WTC11 (cell line): ENCODE measurements at regions not wholly inside any gene's neighbourhood (a gene's known extent, or its start where the extent isn't known, plus 50 kb on each side); places are given as distances from the start of the nearest gene placed in this dataset.

Experiments
- ATAC-seq: fragments of 200-7000 bp; cut with Tn5 transposase; 2 replicates; pipeline ENCODE4 v1.10.0; 2021; ENCODE audit warnings: mild to moderate bottlenecking, moderate library complexity
- CTCF ChIA-PET: fragments of 300-600 bp; sonication (Branson Sonifier 250); formaldehyde crosslinking; loops from one replicate; lab custom pipeline; 2021; ENCODE audit warnings: antibody characterized with exemption; lab: Charles Lee
- POLR2A ChIA-PET: fragments of 350-600 bp; sonication (Branson Sonifier 250); formaldehyde crosslinking; loops from one replicate; lab custom pipeline; 2021; ENCODE audit warnings: antibody characterized with exemption; lab: Charles Lee
- DNase-seq: peaks from one replicate; pipeline ENCODE4 v3.0.0; 2021; ENCODE audit warnings: low spot score
- H3K27ac Mint-ChIP-seq: 2 replicates; pipeline ENCODE4 v1.8.0; 2021; ENCODE audit warnings: mixed read lengths
- H3K27me3 Mint-ChIP-seq: 2 replicates; pipeline ENCODE4 v1.8.0; 2021; ENCODE audit warnings: low read depth, mild to moderate bottlenecking, moderate library complexity, mixed read lengths
- H3K36me3 Mint-ChIP-seq: 2 replicates; pipeline ENCODE4 v1.8.0; 2021; ENCODE audit warnings: mixed read lengths
- H3K4me1 Mint-ChIP-seq: 2 replicates; pipeline ENCODE4 v1.8.0; 2022; ENCODE audit warnings: mixed read lengths
- H3K4me3 Mint-ChIP-seq: 2 replicates; pipeline ENCODE4 v1.8.0; 2021; ENCODE audit warnings: mild to moderate bottlenecking, moderate library complexity, mixed read lengths
- H3K9me3 Mint-ChIP-seq: 2 replicates; pipeline ENCODE4 v1.8.0; 2021; ENCODE audit warnings: mixed read lengths
- AR ChIP-seq: fragments of 250-450 bp; sonication (Bioruptor Pico); IDR thresholded peaks from 2 replicates; pipeline ENCODE4 v1.9.0; 2021; ENCODE audit warnings: mild to moderate bottlenecking
- CDX4 ChIP-seq: fragments of 250-450 bp; sonication (Bioruptor Pico); IDR thresholded peaks from 2 replicates; pipeline ENCODE4 v1.9.0; 2021; ENCODE audit warnings: moderate library complexity, mild to moderate bottlenecking, inconsistent platforms, borderline replicate concordance
- CTCF ChIP-seq: fragments of 200-600 bp; IDR thresholded peaks from 2 replicates; pipeline ENCODE4 v1.8.0; 2022; ENCODE audit warnings: antibody characterized with exemption
- ELF4 ChIP-seq: sonication (generic); formaldehyde crosslinking; IDR thresholded peaks from 2 replicates; pipeline ENCODE4 v1.8.1; 2022; ENCODE audit warnings: low read depth, mild to moderate bottlenecking, moderate library complexity, missing genetic modification reagents
- FOXJ3 ChIP-seq: sonication (generic); formaldehyde crosslinking; IDR thresholded peaks from 2 replicates; pipeline ENCODE4 v1.9.0; 2021; ENCODE audit warnings: missing genetic modification reagents, mild to moderate bottlenecking, borderline replicate concordance
- FOXP1 ChIP-seq: sonication (generic); formaldehyde crosslinking; IDR thresholded peaks from 2 replicates; pipeline ENCODE4 v1.8.0; 2022; ENCODE audit warnings: missing genetic modification reagents, mild to moderate bottlenecking, moderate library complexity, borderline replicate concordance
- JAZF1 ChIP-seq: fragments of 250-450 bp; sonication (Bioruptor Pico); IDR thresholded peaks from 2 replicates; pipeline ENCODE4 v1.9.0; 2021; ENCODE audit warnings: moderate library complexity, mild to moderate bottlenecking, inconsistent platforms
- JUN ChIP-seq: sonication (generic); formaldehyde crosslinking; IDR thresholded peaks from 2 replicates; pipeline ENCODE4 v1.8.0; 2023; ENCODE audit warnings: mild to moderate bottlenecking, missing genetic modification reagents
- NFYB ChIP-seq: sonication (generic); formaldehyde crosslinking; conservative IDR thresholded peaks from 2 replicates; pipeline ENCODE4 v1.8.0; 2022; ENCODE audit warnings: low read depth, missing genetic modification reagents
- NR1H2 ChIP-seq: sonication (generic); formaldehyde crosslinking; IDR thresholded peaks from 2 replicates; pipeline ENCODE4 v1.9.0; 2021; ENCODE audit warnings: mild to moderate bottlenecking, moderate library complexity, missing genetic modification reagents
- NR2C2 ChIP-seq: sonication (generic); formaldehyde crosslinking; IDR thresholded peaks from 2 replicates; pipeline ENCODE4 v1.8.0; 2022; ENCODE audit warnings: mild to moderate bottlenecking, missing genetic modification reagents
- PRRX2 ChIP-seq: fragments of 250-450 bp; sonication (Bioruptor Pico); IDR thresholded peaks from 2 replicates; pipeline ENCODE4 v1.8.0; 2021; ENCODE audit warnings: mild to moderate bottlenecking
- RELA ChIP-seq: sonication (generic); formaldehyde crosslinking; IDR thresholded peaks from 2 replicates; pipeline ENCODE4 v1.8.1; 2022; ENCODE audit warnings: missing genetic modification reagents, mild to moderate bottlenecking, borderline replicate concordance
- SOX15 ChIP-seq: fragments of 250-450 bp; sonication (Bioruptor Pico); IDR thresholded peaks from 2 replicates; pipeline ENCODE4 v1.9.0; 2021; ENCODE audit warnings: mild to moderate bottlenecking
- TEAD1 ChIP-seq: sonication (generic); formaldehyde crosslinking; IDR thresholded peaks from 2 replicates; pipeline ENCODE4 v1.8.0; 2022; ENCODE audit warnings: mild to moderate bottlenecking, missing genetic modification reagents
- TEAD4 ChIP-seq: sonication (generic); formaldehyde crosslinking; IDR thresholded peaks from 2 replicates; pipeline ENCODE4 v1.8.0; 2022; ENCODE audit warnings: mild to moderate bottlenecking, missing genetic modification reagents
- TP53 ChIP-seq: sonication (generic); formaldehyde crosslinking; IDR thresholded peaks from 2 replicates; pipeline ENCODE4 v1.8.1; 2023; ENCODE audit warnings: mild to moderate bottlenecking, missing genetic modification reagents
- ZBTB21 ChIP-seq: sonication (generic); formaldehyde crosslinking; IDR thresholded peaks from 2 replicates; pipeline ENCODE4 v1.8.1; 2023; ENCODE audit warnings: mild to moderate bottlenecking, missing genetic modification reagents, borderline replicate concordance
- ZMAT4 ChIP-seq: fragments of 250-450 bp; sonication (Bioruptor Pico); IDR thresholded peaks from 2 replicates; pipeline ENCODE4 v1.9.0; 2021; ENCODE audit warnings: mild to moderate bottlenecking
- ZNF138 ChIP-seq: sonication (generic); formaldehyde crosslinking; conservative IDR thresholded peaks from 2 replicates; pipeline ENCODE4 v1.8.1; 2022; ENCODE audit warnings: mild to moderate bottlenecking, moderate library complexity, missing genetic modification reagents
- ZNF416 ChIP-seq: fragments of 250-450 bp; sonication (Bioruptor Pico); IDR thresholded peaks from 2 replicates; pipeline ENCODE4 v1.9.0; 2021; ENCODE audit warnings: mild to moderate bottlenecking, inconsistent platforms
- ZNF425 ChIP-seq: fragments of 250-450 bp; sonication (Bioruptor Pico); conservative IDR thresholded peaks from 2 replicates; pipeline ENCODE4 v1.9.0; 2021; ENCODE audit warnings: mild to moderate bottlenecking
- ZNF512 ChIP-seq: sonication (generic); formaldehyde crosslinking; IDR thresholded peaks from 2 replicates; pipeline ENCODE4 v1.8.1; 2022; ENCODE audit warnings: missing genetic modification reagents, borderline replicate concordance

GRCh38 chr6:10084111-10084986 lies 330.5 kb downstream of the TFAP2A start:
- CTCF ChIA-PET, result interaction anchor here (0.5 to 1.0 kb wide), 4 partner anchors 51 to 345 kb away, joined by 3 to 4 read pairs (median 3); partner anchors contain the start of gene TFAP2A
- Mint-ChIP-seq H3K27me3 (no peaks in the 10 kb centered on the region), H3K27ac (no peak overlapping the region), H3K4me3 (no peak overlapping the region), H3K4me1 (0 out of 2 replicates have a peak, but pooled peaks cover 4% of the 10 kb centered on the region)
- ATAC-seq, result peak; percentile 44
- TF ChIP-seq ZBTB21 (CRISPR knock-in tag) (no peak), FOXP1 (CRISPR knock-in tag) (no peak), ZNF425 (CRISPR knock-in tag) (no peak), NR2C2 (CRISPR knock-in tag) (no peak), ZNF512 (no peak), SOX15 (CRISPR knock-in tag) (no peak), NFYB (CRISPR knock-in tag) (no peak), JUN (CRISPR knock-in tag) (no peak), NR1H2 (CRISPR knock-in tag) (no peak), FOXJ3 (CRISPR knock-in tag) (no peak), RELA (CRISPR knock-in tag) (no peak), ELF4 (no peak), JAZF1 (CRISPR knock-in tag) (no peak)
- TF ChIP-seq, all 79 proteins: peak for 0
- H3K9me3 Mint-ChIP-seq, result no peaks in the 10 kb centered on the region
- no peaks in the 10 kb centered on the region for H3K36me3 Mint-ChIP-seq
- DNase-seq, result peak; percentile 13
- POLR2A ChIA-PET, result interaction anchor here (0.6 kb wide), 1 partner anchor 603 kb away, joined by 4 read pairs; no protein-coding TSS in a partner anchor

- no peaks in the 10 kb centered on the region for H3K36me3 Mint-ChIP-seq
- H3K27ac Mint-ChIP-seq, result no peak overlapping the region
- no peak overlapping the region for H3K4me3 Mint-ChIP-seq
- ATAC-seq (no peak), DNase-seq (no peak)
- CTCF ChIA-PET, result no interaction called here
- POLR2A ChIA-PET, result no interaction called here
- H3K9me3 Mint-ChIP-seq, result no peaks in the 10 kb centered on the region
- 0 out of 2 replicates have a peak, but pooled peaks cover 4% of the 10 kb centered on the region for H3K4me1 Mint-ChIP-seq
- H3K27me3 Mint-ChIP-seq, result no peaks in the 10 kb centered on the region
- no peak for TF ChIP-seq ZNF512
- no peak for TF ChIP-seq TP53 (CRISPR knock-in tag)
- TF ChIP-seq PRRX2 (CRISPR knock-in tag), result no peak
- no peak for TF ChIP-seq CTCF
- TF ChIP-seq ZNF416 (CRISPR knock-in tag), result no peak
- no peak for TF ChIP-seq TEAD1 (CRISPR knock-in tag)
- TF ChIP-seq ZMAT4 (CRISPR knock-in tag), result no peak
- TF ChIP-seq TEAD4 (CRISPR knock-in tag), result no peak
- no peak for TF ChIP-seq AR (CRISPR knock-in tag)
- TF ChIP-seq CDX4, result no peak
- no peak for TF ChIP-seq ZNF138 (CRISPR knock-in tag)
Observed at GRCh38 chr6:10082385-10082784, 332.5 kb downstream of the TFAP2A start.
